Thymus (tissue), 11 donors: ENCODE measurements at regions not wholly inside any gene's neighbourhood (a gene's known extent, or its start where the extent isn't known, plus 50 kb on each side); places are given as distances from the start of the nearest gene placed in this dataset.

Source experiments
- DNase-seq, 9 donors: peaks; one replicate each; pipeline ENCODE4 v3.0.0-alpha.2; 2013; ENCODE audit warnings: low spot score in 9 of 9, low read depth in 6 of 9, missing footprints in 1 of 9
- H3K27ac ChIP-seq, 2 donors: one replicate each; pipeline ENCODE4 v1.5.1; 2013; ENCODE audit warnings: control low read depth in 1 of 2, low read depth in 1 of 2, low read length in 1 of 2, mild to moderate bottlenecking in 1 of 2, moderate library complexity in 1 of 2
- H3K27me3 ChIP-seq, 2 donors: one replicate each; pipeline ENCODE4 v1.5.1; 2013; ENCODE audit warnings: low read length in 1 of 2; ENCODE audit not compliant: control insufficient read depth in 2 of 2, insufficient read depth in 1 of 2
- H3K36me3 ChIP-seq, 2 donors: one replicate each; pipeline ENCODE4 v1.5.1; 2013; ENCODE audit warnings: low read length in 1 of 2, mild to moderate bottlenecking in 1 of 2, moderate library complexity in 1 of 2; ENCODE audit not compliant: control insufficient read depth in 2 of 2, insufficient read depth in 2 of 2
- H3K4me1 ChIP-seq, 2 donors: one replicate each; pipeline ENCODE4 v1.5.1; 2013; ENCODE audit warnings: low read length in 2 of 2; ENCODE audit not compliant: control insufficient read depth in 2 of 2, insufficient read depth in 2 of 2
- H3K4me3 ChIP-seq, 2 donors: one replicate each; pipeline ENCODE4 v1.5.1; 2013; ENCODE audit warnings: low read length in 2 of 2, control low read depth in 1 of 2, mild to moderate bottlenecking in 1 of 2
- H3K9me3 ChIP-seq, 2 donors: one replicate each; pipeline ENCODE4 v1.5.1; 2013; ENCODE audit warnings: low read length in 1 of 2, mild to moderate bottlenecking in 1 of 2; ENCODE audit not compliant: control insufficient read depth in 2 of 2, insufficient read depth in 1 of 2
- WGBS: extraction: QIAGEN DNeasy Blood & Tissue Kit; methylation state at CpG from one replicate; pipeline ENCODE4 v1.1.7; 2013; 5-methylcytosine and 5-hydroxymethylcytosine counted together
- donor health status: healthy.

GRCh38 chr12:108462686-108463085, 52.4 kb upstream of the FICD start:
- H3K36me3 ChIP-seq = no peaks in the 10 kb centered on the region
- H3K4me1 ChIP-seq = no peaks in the 10 kb centered on the region
- H3K27me3 ChIP-seq = no peaks in the 10 kb centered on the region
- WGBS = 55% methylated on average over 4 of the region's 4 CpGs
- H3K9me3 ChIP-seq = no peaks in the 10 kb centered on the region
- no peak overlapping the region for H3K4me3 ChIP-seq
- H3K27ac ChIP-seq = no peak overlapping the region
- no peak for DNase-seq

DNA sequence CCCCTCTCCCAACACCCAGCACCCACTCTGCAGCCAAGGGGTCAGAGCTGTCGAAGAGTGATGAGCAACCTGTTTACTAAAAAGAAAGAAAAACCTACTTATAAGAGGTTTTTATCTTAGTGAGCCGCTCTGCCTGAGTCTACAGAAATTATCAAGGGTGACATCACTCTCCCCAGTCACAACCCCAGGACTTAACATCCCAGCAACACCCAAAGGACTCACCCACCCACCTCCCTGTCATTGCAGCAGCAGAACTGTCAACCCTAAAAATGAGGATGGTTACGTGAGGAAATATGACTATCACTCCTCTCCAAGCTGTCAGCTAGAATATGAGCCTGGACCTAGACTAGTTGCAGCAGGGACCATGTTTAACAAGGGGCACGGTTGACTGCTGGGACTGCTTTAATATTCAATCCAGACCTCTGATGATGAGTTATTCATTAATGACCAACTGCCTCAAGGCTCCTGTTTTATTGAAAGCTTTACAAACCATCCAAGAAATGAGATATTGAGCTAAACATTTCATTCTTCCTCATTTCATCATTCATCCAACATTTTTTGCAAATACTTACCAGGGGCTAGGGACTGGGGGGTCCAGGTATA, 53.9 kb upstream of the FICD start:
- H3K27ac ChIP-seq = no peak overlapping the region
- no peaks in the 10 kb centered on the region for H3K36me3 ChIP-seq
- WGBS = 86% methylated on average over 4 of the region's 4 CpGs
- H3K4me1 ChIP-seq = no peaks in the 10 kb centered on the region
- no peaks in the 10 kb centered on the region for H3K9me3 ChIP-seq
- H3K4me3 ChIP-seq = no peak overlapping the region
- H3K27me3 ChIP-seq = no peaks in the 10 kb centered on the region
- no peak for DNase-seq

- Histone ChIP-seq H3K36me3 (no peaks in the 10 kb centered on the region), H3K9me3 (no peaks in the 10 kb centered on the region), H3K4me1 (no peaks in the 10 kb centered on the region), H3K4me3 (no peak overlapping the region), H3K27ac (no peak overlapping the region), H3K27me3 (no peaks in the 10 kb centered on the region)
- DNase-seq = no peak
- 71% methylated on average over 3 of the region's 3 CpGs for WGBS
These were observed 55.9 kb upstream of the FICD start for GRCh38 chr12:108459149-108459548.

DNA sequence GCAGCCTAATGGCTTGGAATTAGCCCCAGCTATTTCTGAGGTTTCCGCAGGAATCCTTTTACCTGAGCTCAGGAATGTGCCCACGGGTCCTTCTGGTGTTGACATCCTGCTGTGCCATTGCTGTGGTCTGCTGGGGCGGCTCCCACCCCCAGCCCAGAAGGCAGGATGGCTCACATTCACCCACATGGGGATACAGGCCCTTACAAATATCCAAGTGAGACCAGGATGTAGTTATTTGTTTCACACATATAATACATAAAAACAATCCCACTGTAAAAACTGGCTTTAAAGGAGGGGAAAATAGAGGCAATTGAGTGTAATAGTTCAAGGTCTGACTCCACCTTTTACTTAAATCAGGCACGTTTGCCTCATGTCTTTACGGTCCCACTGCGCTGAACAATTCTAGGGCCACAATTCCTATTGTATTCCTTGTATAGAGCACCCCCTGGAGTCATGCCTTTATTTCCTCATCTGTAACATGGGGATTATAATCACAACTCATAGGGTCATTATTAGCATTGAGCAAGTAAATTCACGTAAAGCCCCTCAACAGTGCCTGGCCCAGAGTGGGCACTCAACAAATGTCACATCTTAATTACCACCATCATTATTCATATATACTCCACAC, 57.2 kb upstream of the FICD start:
- Histone ChIP-seq H3K27ac (no peak overlapping the region), H3K4me1 (no peaks in the 10 kb centered on the region), H3K27me3 (no peaks in the 10 kb centered on the region), H3K9me3 (no peaks in the 10 kb centered on the region), H3K4me3 (no peak overlapping the region), H3K36me3 (no peaks in the 10 kb centered on the region)
- DNase-seq = no peak
- 67% methylated on average over 7 of the region's 7 CpGs for WGBS

GRCh38 chr12:108457006-108457733, 57.9 kb upstream of the FICD start:
- Histone ChIP-seq H3K4me1 (no peaks in the 10 kb centered on the region), H3K9me3 (no peaks in the 10 kb centered on the region), H3K4me3 (no peak overlapping the region), H3K27me3 (no peaks in the 10 kb centered on the region), H3K27ac (no peak overlapping the region), H3K36me3 (no peaks in the 10 kb centered on the region)
- peak in 7 of 9 donors; percentile 2 to 49 (median 12) for DNase-seq
- WGBS = 60% methylated on average over 4 of the region's 4 CpGs

DNA sequence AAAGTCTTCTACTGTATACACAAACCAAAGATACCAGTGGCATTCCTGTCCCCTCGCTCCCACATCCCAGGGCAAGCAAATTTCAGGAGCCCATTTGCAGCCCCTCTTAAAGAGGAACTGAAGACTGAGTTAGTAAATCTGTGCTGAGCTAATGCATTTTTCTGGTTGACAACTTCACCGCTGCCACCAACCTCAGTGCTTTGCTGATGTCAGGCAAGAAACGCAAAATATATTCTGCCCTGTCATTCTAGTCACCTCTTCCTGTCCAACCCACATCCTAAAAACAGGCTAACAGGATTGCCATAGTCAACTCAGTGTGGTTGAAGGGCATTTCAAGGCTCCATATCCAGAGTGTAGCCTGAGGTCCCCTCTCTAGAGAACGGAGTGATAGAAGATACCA, 59.4 kb upstream of the FICD start:
- Histone ChIP-seq H3K4me1 (no peaks in the 10 kb centered on the region), H3K36me3 (no peaks in the 10 kb centered on the region), H3K27me3 (no peaks in the 10 kb centered on the region), H3K27ac (no peak overlapping the region), H3K9me3 (no peaks in the 10 kb centered on the region), H3K4me3 (no peak overlapping the region)
- 33% methylated on average over 4 of the region's 4 CpGs for WGBS
- DNase-seq = no peak

DNA sequence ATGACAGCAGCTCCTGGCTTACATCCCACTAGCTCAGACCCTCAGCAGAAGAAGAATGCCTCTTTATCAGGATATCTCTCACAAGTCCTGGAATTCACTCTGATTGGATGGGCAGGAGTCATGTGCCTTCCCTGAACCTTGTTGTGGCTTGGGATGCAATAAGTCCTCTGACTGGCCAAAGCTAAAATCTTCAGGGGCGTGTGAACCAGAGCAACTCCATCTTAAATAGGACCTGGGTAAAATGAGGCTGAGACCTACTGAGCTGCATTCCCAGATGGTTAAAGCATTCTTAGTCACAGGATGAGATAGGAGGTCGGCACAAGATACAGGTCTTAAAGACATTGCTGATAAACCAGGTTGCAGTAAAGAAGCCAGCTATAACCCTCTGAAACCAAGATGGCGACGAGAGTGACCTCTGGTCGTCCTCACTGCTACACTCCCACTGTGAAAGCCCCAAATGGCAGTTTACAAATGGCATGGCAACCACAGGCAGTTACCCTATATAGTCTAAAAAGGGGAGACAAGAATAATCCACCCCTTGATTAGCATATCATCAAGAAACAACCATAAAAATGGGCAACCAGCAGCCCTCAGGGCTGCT, 60.4 kb upstream of the FICD start:
- Histone ChIP-seq H3K36me3 (no peaks in the 10 kb centered on the region), H3K4me1 (no peaks in the 10 kb centered on the region), H3K9me3 (no peaks in the 10 kb centered on the region), H3K27me3 (no peaks in the 10 kb centered on the region), H3K27ac (no peak overlapping the region), H3K4me3 (no peak overlapping the region)
- 90% methylated on average over 5 of the region's 5 CpGs for WGBS
- DNase-seq = no peak

DNA sequence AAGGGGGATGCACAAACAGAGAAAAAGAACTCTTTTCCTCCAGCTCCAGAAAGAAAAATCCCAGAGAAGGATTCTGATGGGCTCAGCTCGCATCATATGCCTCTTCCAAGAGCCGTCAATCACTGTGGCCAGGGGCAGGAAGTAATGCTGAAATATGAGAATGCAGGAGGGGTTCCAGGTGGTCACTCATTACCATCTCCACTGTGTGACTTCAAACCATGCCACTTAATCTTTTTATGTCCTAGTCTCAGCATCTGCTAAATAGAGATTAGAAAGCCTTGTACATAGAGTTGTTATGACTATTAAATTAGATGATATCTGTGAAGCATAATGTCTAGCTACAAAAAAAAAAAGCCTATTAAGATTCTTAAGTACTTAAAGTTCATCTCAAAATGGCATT, 65.6 kb upstream of the FICD start:
- 47% methylated on average over 2 of the region's 2 CpGs for WGBS
- Histone ChIP-seq H3K36me3 (no peaks in the 10 kb centered on the region), H3K9me3 (no peaks in the 10 kb centered on the region), H3K4me3 (no peak overlapping the region), H3K4me1 (no peaks in the 10 kb centered on the region), H3K27me3 (no peaks in the 10 kb centered on the region), H3K27ac (no peak overlapping the region)
- no peak for DNase-seq

DNA sequence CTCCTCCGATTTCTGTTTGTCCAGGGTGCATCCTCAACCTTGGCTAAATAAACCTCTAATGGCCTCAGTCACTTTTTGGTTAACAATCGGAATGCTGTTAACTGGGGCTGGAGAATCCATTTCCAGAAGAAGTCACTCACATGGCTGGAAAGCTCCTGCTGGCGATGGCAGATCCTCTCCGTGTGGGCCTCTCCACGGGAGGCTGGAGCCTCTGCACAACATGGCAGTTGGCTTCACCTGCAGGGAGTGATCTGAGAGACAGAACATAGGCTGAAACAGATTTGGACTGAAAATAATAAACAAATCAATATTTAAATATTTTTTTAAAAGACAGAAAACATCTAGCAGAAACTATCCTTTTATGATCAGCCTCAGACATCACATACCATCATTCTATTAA, 66.8 kb upstream of the FICD start:
- Histone ChIP-seq H3K4me3 (no peak overlapping the region), H3K27me3 (no peaks in the 10 kb centered on the region), H3K9me3 (no peaks in the 10 kb centered on the region), H3K36me3 (no peaks in the 10 kb centered on the region), H3K27ac (no peak overlapping the region), H3K4me1 (no peaks in the 10 kb centered on the region)
- WGBS = 91% methylated on average over 5 of the region's 5 CpGs
- DNase-seq = no peak
